Testis (tissue), 2 donors: ENCODE measurements at regions not wholly inside any gene's neighbourhood (a gene's known extent, or its start where the extent isn't known, plus 50 kb on each side); places are given as distances from the start of the nearest gene placed in this dataset.

Experiments
- DNase-seq: peaks from one replicate; pipeline ENCODE4 v3.0.0-alpha.2; 2019
- H3K27ac ChIP-seq, 2 donors: fragments of 200-600 bp; sonication (generic); one replicate each; pipeline ENCODE4 v1.5.1; 2019
- H3K27me3 ChIP-seq: fragments of 200-600 bp; sonication (generic); one replicate; pipeline ENCODE4 v1.5.1; 2019
- H3K36me3 ChIP-seq: fragments of 200-600 bp; sonication (generic); one replicate; pipeline ENCODE4 v1.5.1; 2017; ENCODE audit warnings: low read depth; ENCODE audit errors: missing control alignments
- H3K4me1 ChIP-seq: fragments of 200-600 bp; sonication (generic); one replicate; pipeline ENCODE4 v1.5.1; 2019
- H3K4me3 ChIP-seq, 2 donors: fragments of 200-600 bp; sonication (generic); one replicate each; pipeline ENCODE4 v1.5.1; 2017 to 2019
- H3K9me3 ChIP-seq: fragments of 200-600 bp; sonication (generic); one replicate; pipeline ENCODE4 v1.5.1; 2017
- CTCF ChIP-seq, 3 experiments: fragments of 450-650 bp in 2 of 3; fragments of 200-600 bp in 1 of 3; sonication (generic) in 1 of 3; IDR thresholded peaks; one replicate each; pipeline ENCODE4 v1.5.1; 2016 to 2019; ENCODE audit warnings: antibody characterized with exemption in 3 of 3, mild to moderate bottlenecking in 2 of 3, moderate library complexity in 1 of 3
- POLR2A ChIP-seq: fragments of 450-650 bp; IDR thresholded peaks from one replicate; pipeline ENCODE4 v1.6.1; 2017; ENCODE audit warnings: antibody characterized with exemption, mild to moderate bottlenecking, moderate library complexity
- WGBS, 2 donors: methylation state at CpG; one replicate each; pipeline ENCODE4 v1.1.5; 2018; 5-methylcytosine and 5-hydroxymethylcytosine counted together
- intact Hi-C: fragments of 100-400 bp; cut with DNase I; formaldehyde crosslinking; loops from one replicate; pipeline ENCODE4 v1.15.1; 2023; ENCODE audit warnings: low total_unique reads

GRCh38 chr12:125983094-125983783 is 918.0 kb downstream of the AACS start:
- peak; percentile 74 for DNase-seq
- TF ChIP-seq CTCF (IDR thresholded peaks at IDR 0.05) (no peak), POLR2A (no peak)
- no peaks in the 10 kb centered on the region for H3K9me3 ChIP-seq
- intact Hi-C loops, result no loop called here
- H3K27me3 ChIP-seq, result no peaks in the 10 kb centered on the region
- H3K36me3 ChIP-seq, result no peaks in the 10 kb centered on the region
- no peaks in the 10 kb centered on the region for H3K4me1 ChIP-seq
- H3K4me3 ChIP-seq, result peak overlapping the region; percentile 34 to 41
- 0 to 3% methylated on average over 8 to 24 of the region's 24 CpGs for WGBS, 2 donors
- H3K27ac ChIP-seq, result no peak overlapping the region

GRCh38 chr12:125983784-125984500 is 918.7 kb downstream of the AACS start:
- no peaks in the 10 kb centered on the region for H3K4me1 ChIP-seq
- no peaks in the 10 kb centered on the region for H3K36me3 ChIP-seq
- H3K4me3 ChIP-seq, result peak overlapping the region; percentile 34 to 41
- no peak for DNase-seq
- H3K27me3 ChIP-seq, result no peaks in the 10 kb centered on the region
- TF ChIP-seq POLR2A, result no peak
- no peak overlapping the region for H3K27ac ChIP-seq
- no peaks in the 10 kb centered on the region for H3K9me3 ChIP-seq
- intact Hi-C loops, result no loop called here
- 0 to 1% methylated on average over 8 to 14 of the region's 14 CpGs for WGBS, 2 donors

- no peaks in the 10 kb centered on the region for H3K36me3 ChIP-seq
- H3K27ac ChIP-seq, result no peak overlapping the region
- WGBS, 2 donors, result 86 to 92% methylated on average over 4 of the region's 4 CpGs
- H3K27me3 ChIP-seq, result no peaks in the 10 kb centered on the region
- TF ChIP-seq POLR2A, result no peak
- TF ChIP-seq CTCF (IDR thresholded peaks at IDR 0.05), result no peak
- no peaks in the 10 kb centered on the region for H3K4me1 ChIP-seq
- intact Hi-C loops, result no loop called here
- no peak for DNase-seq
- H3K9me3 ChIP-seq, result no peaks in the 10 kb centered on the region
- H3K4me3 ChIP-seq, result no peak overlapping the region
Measured at GRCh38 chr12:125988545-125988944, 923.3 kb downstream of the AACS start.

- intact Hi-C loops, result no loop called here
- TF ChIP-seq POLR2A (no peak), CTCF (IDR thresholded peaks at IDR 0.05) (no peak)
- H3K27me3 ChIP-seq, result no peaks in the 10 kb centered on the region
- H3K4me1 ChIP-seq, result no peaks in the 10 kb centered on the region
- no peaks in the 10 kb centered on the region for H3K9me3 ChIP-seq
- H3K4me3 ChIP-seq, result no peak overlapping the region
- no peak for DNase-seq
- H3K27ac ChIP-seq, result no peak overlapping the region
- H3K36me3 ChIP-seq, result no peaks in the 10 kb centered on the region
- 64 to 77% methylated on average over 2 of the region's 2 CpGs for WGBS, 2 donors
Measured at GRCh38 chr12:125989696-125990095, 924.5 kb downstream of the AACS start.

GRCh38 chr12:125996443-125996842 is 931.2 kb downstream of the AACS start:
- Histone ChIP-seq H3K36me3 (no peaks in the 10 kb centered on the region), H3K4me1 (no peaks in the 10 kb centered on the region), H3K27me3 (no peaks in the 10 kb centered on the region), H3K4me3 (no peak overlapping the region), H3K27ac (no peak overlapping the region), H3K9me3 (no peaks in the 10 kb centered on the region)
- 62 to 82% methylated on average over 4 of the region's 4 CpGs for WGBS, 2 donors
- intact Hi-C loops, result no loop called here
- TF ChIP-seq POLR2A (no peak), CTCF (IDR thresholded peaks at IDR 0.05) (no peak)
- no peak for DNase-seq
